GM12873 (cell line): ENCODE measurements at regions not wholly inside any gene's neighbourhood (a gene's known extent, or its start where the extent isn't known, plus 50 kb on each side); places are given as distances from the start of the nearest gene placed in this dataset.

Source experiments
- TF ChIP-seq, protein P1 (sequence below): IDR thresholded peaks from 2 replicates; pipeline ENCODE4 v1.5.1; 2012; ENCODE audit warnings: low read depth, mild to moderate bottlenecking, moderate library complexity, low read length, control low read depth; ENCODE audit not compliant: insufficient read depth; ENCODE audit errors: missing control alignments

GRCh38 chr4:53780736-53781400, 189.6 kb upstream of the LNX1 start:
- TF ChIP-seq, protein P1, sequence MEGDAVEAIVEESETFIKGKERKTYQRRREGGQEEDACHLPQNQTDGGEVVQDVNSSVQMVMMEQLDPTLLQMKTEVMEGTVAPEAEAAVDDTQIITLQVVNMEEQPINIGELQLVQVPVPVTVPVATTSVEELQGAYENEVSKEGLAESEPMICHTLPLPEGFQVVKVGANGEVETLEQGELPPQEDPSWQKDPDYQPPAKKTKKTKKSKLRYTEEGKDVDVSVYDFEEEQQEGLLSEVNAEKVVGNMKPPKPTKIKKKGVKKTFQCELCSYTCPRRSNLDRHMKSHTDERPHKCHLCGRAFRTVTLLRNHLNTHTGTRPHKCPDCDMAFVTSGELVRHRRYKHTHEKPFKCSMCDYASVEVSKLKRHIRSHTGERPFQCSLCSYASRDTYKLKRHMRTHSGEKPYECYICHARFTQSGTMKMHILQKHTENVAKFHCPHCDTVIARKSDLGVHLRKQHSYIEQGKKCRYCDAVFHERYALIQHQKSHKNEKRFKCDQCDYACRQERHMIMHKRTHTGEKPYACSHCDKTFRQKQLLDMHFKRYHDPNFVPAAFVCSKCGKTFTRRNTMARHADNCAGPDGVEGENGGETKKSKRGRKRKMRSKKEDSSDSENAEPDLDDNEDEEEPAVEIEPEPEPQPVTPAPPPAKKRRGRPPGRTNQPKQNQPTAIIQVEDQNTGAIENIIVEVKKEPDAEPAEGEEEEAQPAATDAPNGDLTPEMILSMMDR = no peak

DNA sequence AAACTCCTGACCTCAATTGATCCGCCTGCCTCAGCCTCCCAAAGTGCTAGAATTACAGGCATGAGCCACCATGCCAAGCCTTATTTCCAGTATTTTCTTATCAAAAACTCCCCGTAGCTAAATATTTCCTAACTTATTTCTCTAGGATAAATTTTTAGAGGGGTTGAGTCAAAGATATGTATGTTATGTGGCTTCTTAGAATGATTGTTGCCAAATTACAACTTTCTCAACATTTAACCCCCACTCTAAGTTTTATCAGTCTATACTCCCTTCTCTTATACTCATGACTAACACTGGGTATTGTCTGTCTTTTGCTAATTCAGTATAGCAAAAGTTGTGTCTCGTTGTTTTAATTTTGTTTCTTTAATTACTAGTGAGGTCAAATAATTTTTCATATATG, 187.7 kb upstream of the LNX1 start:
- TF ChIP-seq, protein P1 = no peak

- TF ChIP-seq, protein P1 = no peak
Observed at GRCh38 chr4:53778155-53778554, 186.9 kb upstream of the LNX1 start.

- TF ChIP-seq, protein P1 = no peak
Observed at GRCh38 chr4:53777244-53777984, 186.1 kb upstream of the LNX1 start.

DNA sequence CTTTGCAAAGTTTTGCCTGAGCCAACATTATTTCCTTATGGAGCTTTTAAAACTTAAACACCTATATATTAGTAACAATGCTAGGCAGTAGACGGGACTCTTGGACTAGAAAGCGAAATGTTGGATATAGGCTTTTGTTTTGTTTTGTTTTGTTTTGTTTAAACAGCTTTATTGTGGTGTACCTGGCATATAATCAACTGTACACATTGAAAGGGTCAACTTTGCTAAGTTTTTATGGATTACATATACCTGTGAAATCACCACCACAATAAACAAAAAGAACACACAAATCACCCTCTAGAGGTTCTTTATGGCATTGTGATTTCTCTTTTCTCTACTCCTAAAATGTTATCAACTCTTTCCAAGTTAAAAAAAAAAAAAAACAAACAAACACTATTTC, 184.9 kb upstream of the LNX1 start:
- TF ChIP-seq, protein P1 = no peak

DNA sequence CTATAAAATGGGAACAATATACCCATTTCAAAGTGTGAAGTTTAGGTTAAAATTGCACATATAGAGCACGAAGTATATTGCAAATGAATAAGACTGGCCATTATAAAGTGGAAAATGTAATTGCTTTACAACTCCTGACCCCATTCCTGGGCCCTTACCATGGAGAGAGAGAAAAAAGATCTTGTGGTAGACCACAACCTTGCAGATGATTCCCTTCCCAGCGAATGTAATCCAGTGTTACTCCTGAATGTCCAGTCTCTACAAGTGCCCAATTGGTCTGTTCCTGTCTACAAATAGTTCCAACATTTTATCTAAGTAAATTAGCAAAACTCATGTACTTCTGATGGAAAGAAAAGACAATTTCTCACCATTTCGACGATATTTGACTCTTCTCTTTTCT, 184.1 kb upstream of the LNX1 start:
- TF ChIP-seq, protein P1 = no peak

GRCh38 chr4:53771326-53771725, 180.0 kb upstream of the LNX1 start:
- TF ChIP-seq, protein P1 = no peak
